Stimulated activated CD4-positive, alpha-beta T cell treated with anti-CD3 and anti-CD28 coated beads, Interleukin-12 subunit alpha, Interleukin-12 subunit beta, amount 100 ng/mL, for 48 hours (primary cell): ENCODE measurements at regions not wholly inside any gene's neighbourhood (a gene's known extent, or its start where the extent isn't known, plus 50 kb on each side); places are given as distances from the start of the nearest gene placed in this dataset.

Source experiments
- DNase-seq, 3 donors: peaks; one replicate each; pipeline ENCODE4 v3.0.0-alpha.2; 2020; ENCODE audit warnings: low read depth in 2 of 3, low spot score in 1 of 3

DNA sequence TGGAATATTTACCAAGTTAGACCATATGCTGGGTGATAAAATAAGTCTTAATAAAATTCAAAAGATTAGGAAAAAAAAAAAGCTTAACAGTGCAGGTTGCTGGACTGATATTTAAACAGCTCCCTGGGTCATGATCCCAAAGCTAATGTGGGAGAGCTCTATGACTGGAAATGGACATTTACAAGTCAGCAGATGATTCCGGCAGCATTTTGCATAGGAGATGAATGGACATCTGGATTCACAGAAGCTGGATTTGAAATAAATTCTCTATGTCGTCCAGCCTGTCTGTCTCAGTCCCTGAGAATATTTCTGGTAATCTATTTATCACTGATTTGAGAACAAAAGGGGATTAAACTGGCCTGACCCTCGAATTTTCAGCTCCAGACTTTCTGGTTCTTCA, 52.3 kb upstream of the KLHL25 start:
- DNase-seq: no peak

DNA sequence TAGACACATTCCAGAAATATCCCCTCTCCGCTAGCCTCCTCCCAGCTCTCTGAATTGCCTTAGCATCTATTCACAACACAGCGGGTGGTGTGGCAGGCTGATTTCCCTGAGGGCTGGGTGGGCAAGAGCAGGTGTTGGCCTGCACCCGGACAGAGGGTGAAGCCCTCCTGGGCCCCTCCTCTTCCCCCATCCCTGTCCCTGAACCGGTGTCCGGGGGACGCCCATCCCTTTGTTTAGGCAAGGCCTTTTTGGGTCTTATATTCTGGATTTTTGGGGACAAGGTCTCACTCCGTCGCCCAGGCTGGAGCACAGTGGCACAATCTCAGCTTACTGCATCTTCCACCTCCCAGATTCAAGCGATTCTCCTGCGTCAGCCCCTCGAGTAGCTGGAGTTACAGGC, 55.2 kb upstream of the KLHL25 start:
- DNase-seq: no peak

- no peak for DNase-seq
Observed at GRCh38 chr15:85852969-85853368, 58.2 kb upstream of the KLHL25 start.

- peak; percentile 20 to 63 (median 25) for DNase-seq
Observed at GRCh38 chr15:85854345-85855097, 59.8 kb upstream of the KLHL25 start.

- peak; percentile 70 to 74 (median 74) for DNase-seq
Observed at GRCh38 chr15:85858586-85859375, 64.1 kb upstream of the KLHL25 start.

DNA sequence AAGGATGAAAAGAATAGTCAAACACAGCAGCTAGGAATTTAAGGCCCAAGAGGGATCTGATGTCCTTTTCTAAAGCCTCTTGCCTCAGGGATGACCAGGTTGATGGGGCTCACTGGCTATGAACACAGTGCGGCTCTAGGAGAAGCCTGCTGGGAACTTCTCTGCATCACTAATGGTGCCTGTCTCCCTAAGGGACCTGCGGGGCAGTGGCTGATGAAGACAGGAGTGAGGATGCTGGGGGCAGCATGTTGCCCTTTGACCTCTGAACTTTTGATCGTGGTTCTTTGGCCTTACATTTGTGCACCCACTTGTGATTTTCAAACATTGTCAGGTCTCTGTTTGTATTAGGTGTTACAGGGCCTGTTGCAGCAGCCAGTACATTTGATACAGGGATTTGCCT, 64.9 kb upstream of the KLHL25 start:
- DNase-seq: no peak

- DNase-seq: no peak
Observed at GRCh38 chr15:85860394-85861161, 65.9 kb upstream of the KLHL25 start.

- no peak for DNase-seq
Observed at GRCh38 chr15:85865070-85865684, 70.5 kb upstream of the KLHL25 start.

- no peak for DNase-seq
Observed at GRCh38 chr15:85867250-85867649, 72.5 kb upstream of the KLHL25 start.

DNA sequence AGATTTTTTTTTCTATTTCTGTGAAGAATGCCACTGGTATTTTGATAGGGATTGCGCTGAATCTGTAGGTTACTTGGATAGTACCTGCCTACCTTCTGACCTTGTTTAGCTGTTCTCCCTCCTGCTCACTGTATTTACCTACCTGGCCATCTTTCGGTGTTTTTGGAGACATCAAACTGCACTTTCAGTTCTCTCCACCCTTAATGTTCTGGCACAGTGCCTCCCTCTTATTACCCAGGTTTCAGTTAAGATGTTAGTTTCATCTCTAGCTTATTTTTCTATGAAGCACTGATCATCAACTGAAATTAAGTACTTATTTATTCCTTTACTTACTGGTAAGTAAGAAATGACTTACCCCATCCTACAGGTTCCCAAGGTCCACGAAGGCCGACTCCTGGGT, 74.4 kb upstream of the KLHL25 start:
- no peak for DNase-seq

DNA sequence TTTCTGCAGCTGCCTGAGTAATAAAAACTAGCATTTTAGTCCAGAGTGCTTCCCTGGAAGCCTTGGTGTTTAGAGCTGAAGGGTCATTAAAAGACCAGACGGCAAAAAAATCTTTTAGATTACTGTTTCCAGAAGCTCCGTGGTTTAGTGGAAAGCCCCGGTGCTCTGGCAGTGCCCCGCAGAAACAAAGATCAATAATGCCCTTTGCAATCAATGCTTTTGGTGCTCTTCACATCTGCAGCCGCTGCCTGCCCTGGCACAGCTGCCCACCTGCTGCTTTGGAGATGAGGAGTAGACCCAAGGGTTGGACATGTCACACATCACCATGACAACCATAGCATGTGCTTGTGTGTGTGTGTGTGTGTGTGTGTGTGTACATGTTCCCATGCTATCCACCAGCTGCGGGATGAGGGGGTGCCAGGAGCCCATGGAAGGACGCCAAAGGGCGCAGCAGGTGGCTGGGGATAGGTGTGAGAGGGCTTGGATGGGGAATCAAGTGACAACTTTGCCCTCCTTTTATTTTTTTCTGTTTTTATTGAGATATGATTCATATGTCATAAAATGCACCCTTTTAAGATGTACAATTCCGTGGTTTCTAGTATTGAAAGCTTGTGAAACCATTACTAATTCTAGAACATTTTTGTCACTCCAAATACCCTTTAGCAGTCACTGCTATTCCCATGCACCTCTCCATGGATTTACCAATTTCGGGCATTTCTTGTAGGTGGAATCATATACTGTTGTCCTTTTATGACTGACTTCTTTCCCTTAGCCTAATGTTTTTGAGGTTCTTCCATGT, 75.7 kb upstream of the KLHL25 start:
- DNase-seq: no peak

DNA sequence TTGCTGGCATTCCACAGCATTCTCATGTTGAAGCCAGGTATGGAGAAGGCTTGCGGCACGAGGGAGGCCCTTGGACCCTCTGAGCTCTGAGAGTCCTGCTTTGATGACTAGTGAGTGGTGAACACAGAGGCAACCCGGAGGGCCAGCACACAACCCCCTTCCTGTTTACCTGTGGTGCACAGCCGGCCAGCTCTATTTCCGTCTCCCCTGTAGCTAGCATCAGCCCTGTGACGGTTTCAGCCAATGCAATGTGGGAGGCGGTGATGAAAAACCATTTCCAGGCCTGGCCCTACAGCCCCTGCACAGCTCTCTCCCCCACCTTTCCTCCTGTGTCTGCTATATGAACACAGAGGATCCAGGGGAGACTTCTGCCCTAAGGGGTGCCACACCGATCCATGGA, 76.8 kb upstream of the KLHL25 start:
- no peak for DNase-seq

GRCh38 chr15:85872125-85872524, 77.4 kb upstream of the KLHL25 start:
- DNase-seq: no peak

- no peak for DNase-seq
Observed at GRCh38 chr15:85874236-85874635, 79.5 kb upstream of the KLHL25 start.

DNA sequence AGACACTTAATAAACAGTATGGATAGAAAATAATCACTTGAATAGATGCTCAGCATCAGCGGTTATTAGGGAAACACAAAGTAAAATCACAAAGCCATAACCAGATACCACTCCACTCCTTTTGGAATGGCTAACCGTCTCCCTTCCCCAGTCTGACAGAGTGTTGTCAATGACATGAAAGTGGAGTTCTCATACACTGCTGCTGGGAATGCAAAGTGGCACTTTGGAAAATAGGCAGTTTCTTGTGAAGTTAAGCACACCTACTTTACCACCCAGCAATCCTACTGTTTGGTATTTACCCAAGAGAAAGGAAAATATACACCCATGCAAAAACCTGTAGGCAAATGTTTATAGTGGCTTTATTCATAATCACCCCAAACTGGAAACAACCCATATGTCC, 81.0 kb upstream of the KLHL25 start:
- DNase-seq: no peak

- no peak for DNase-seq
Observed at GRCh38 chr15:85878828-85879225, 84.1 kb upstream of the KLHL25 start.

- no peak for DNase-seq
Observed at GRCh38 chr15:85879334-85880163, 84.8 kb upstream of the KLHL25 start.

DNA sequence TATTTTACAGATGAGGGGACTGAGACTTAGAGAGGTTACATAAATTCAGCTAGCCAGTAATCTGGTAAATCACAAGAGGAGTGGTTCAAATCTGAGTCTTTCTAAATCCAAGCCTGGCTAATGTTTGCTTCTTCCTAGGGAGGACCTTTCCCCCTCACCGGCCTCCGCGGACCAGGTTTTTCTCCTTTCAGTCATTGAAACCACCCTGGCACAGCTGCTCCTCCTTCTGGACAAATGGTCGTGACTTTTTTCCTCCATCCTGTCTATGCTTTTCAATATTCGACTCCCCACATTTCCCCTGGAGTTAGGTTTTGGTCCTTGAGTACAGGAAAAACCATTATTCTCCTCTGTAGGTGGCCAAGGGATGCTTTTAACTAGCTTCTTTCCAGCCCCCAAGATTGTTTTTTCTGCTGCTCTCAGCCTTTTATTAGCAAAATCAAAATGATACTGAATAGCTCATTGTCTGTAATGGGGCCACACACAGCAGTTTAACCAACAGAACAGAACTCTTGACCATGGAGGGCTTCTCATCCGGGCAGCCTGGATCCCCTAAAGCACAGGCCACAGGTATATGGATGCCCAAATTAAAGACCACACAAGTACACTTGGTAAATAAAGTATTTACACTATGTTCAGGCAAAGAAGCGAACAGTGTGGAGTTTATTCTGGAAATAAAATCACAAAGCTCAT, 85.9 kb upstream of the KLHL25 start:
- no peak for DNase-seq

DNA sequence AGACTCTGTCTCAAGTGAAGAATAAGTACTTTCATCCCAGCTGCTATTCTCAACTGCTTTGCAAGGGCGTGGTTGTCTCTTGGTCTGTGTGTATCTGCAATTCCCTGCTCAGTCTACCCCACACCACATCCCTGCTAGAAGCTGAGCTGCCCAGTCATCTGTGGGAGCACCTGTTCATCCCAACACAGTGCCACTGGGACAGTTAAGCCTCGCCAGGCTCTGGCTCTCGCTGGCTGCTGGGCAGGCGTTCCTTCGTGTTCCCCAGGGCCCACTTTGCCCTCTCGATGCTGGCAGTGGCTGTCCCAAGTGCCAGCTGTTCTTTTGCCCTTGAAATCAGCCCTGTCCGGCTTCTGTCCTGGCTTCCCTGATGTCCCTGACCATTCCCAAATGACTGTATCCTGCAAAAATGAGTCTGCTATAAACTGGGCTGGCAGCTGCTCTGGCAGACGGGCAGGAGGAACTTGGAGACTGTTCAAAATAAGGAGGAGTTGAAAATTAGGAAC, 91.6 kb upstream of the KLHL25 start:
- DNase-seq: no peak
